SK-N-MC (cell line): ENCODE measurements at regions not wholly inside any gene's neighbourhood (a gene's known extent, or its start where the extent isn't known, plus 50 kb on each side); places are given as distances from the start of the nearest gene placed in this dataset.

Experiments used
- EZH2 ChIP-seq: fragments of 200-600 bp; sonication (generic); IDR thresholded peaks from one replicate; pipeline ENCODE4 v1.6.1; 2017; ENCODE audit warnings: antibody characterized with exemption
- FOXP2 ChIP-seq: optimal IDR thresholded peaks from 2 replicates; pipeline ENCODE3; 2011; ENCODE audit warnings: mild to moderate bottlenecking, moderate library complexity; ENCODE audit not compliant: insufficient read depth; ENCODE audit errors: extremely low read length, control extremely low read depth
- POLR2AphosphoS5 ChIP-seq: IDR thresholded peaks from 2 replicates; pipeline ENCODE4 v1.6.1; 2012; ENCODE audit warnings: mild to moderate bottlenecking, low read depth, low read length, borderline replicate concordance

DNA sequence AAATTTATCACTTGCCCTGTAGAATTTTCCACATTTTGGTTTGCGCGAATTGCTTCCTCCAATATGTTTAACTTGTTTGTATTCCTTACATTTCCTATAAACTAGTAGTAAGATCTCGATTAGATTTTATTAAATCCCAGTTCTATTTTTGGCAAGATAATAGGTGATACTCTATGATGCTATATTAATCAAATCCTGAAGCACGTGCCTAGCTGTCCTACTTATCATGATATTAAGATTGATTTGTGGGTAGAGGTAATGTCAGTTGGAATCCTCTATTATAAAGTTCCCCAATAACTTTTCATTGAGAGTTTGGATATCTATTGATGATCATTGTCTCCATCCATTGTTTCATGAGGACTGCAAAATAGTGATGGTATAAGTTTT, 82.8 kb upstream of the RIPOR2 start:
- no peak for TF ChIP-seq EZH2
- no peak for TF ChIP-seq POLR2AphosphoS5
- TF ChIP-seq FOXP2 = no peak
